Progenitor cell of endocrine pancreas (in vitro differentiated cells): ENCODE measurements at regions not wholly inside any gene's neighbourhood (a gene's known extent, or its start where the extent isn't known, plus 50 kb on each side); places are given as distances from the start of the nearest gene placed in this dataset.
A peak's percentile ranks its signal among the peaks of the same experiment; 100 is the strongest.

Source experiments
- DNase-seq: peaks from one replicate; pipeline ENCODE4 v3.0.0; 2021; ENCODE audit warnings: low spot score; ENCODE audit not compliant: unreplicated experiment
- H3K27ac Mint-ChIP-seq: 2 replicates; pipeline ENCODE4 v1.8.0; 2021; ENCODE audit warnings: mild to moderate bottlenecking, moderate library complexity, mixed read lengths
- H3K27me3 Mint-ChIP-seq: 2 replicates; pipeline ENCODE4 v1.8.0; 2021; ENCODE audit warnings: mixed read lengths
- H3K36me3 Mint-ChIP-seq: 2 replicates; pipeline ENCODE4 v1.8.0; 2022; ENCODE audit warnings: mixed read lengths; ENCODE audit not compliant: insufficient read depth
- H3K4me1 Mint-ChIP-seq: 2 replicates; pipeline ENCODE4 v1.8.0; 2021; ENCODE audit warnings: low read depth, mixed read lengths
- H3K4me3 Mint-ChIP-seq: 2 replicates; pipeline ENCODE4 v1.8.0; 2021; ENCODE audit warnings: low read depth, mild to moderate bottlenecking, moderate library complexity, mixed read lengths
- H3K9me3 Mint-ChIP-seq: 2 replicates; pipeline ENCODE4 v1.8.0; 2021; ENCODE audit warnings: low read depth, mixed read lengths
- CTCF ChIP-seq: fragments of 200-600 bp; sonication (generic); IDR thresholded peaks from one replicate; pipeline ENCODE4 v1.5.0; 2021; ENCODE audit warnings: antibody characterized with exemption, mild to moderate bottlenecking; ENCODE audit not compliant: unreplicated experiment

- TF ChIP-seq CTCF: no peak
- no peaks in the 10 kb centered on the region for H3K27me3 Mint-ChIP-seq
- DNase-seq: no peak
- no peak overlapping the region for H3K4me3 Mint-ChIP-seq
- H3K4me1 Mint-ChIP-seq: no peaks in the 10 kb centered on the region
- no peaks in the 10 kb centered on the region for H3K36me3 Mint-ChIP-seq
- no peak overlapping the region for H3K27ac Mint-ChIP-seq
- H3K9me3 Mint-ChIP-seq: no peaks in the 10 kb centered on the region
These were observed 288.7 kb upstream of the FLRT2 start for GRCh38 chr14:85241022-85241855.

GRCh38 chr14:85242666-85243065, 287.3 kb upstream of the FLRT2 start:
- Mint-ChIP-seq H3K4me3 (no peak overlapping the region), H3K36me3 (no peaks in the 10 kb centered on the region)

DNA sequence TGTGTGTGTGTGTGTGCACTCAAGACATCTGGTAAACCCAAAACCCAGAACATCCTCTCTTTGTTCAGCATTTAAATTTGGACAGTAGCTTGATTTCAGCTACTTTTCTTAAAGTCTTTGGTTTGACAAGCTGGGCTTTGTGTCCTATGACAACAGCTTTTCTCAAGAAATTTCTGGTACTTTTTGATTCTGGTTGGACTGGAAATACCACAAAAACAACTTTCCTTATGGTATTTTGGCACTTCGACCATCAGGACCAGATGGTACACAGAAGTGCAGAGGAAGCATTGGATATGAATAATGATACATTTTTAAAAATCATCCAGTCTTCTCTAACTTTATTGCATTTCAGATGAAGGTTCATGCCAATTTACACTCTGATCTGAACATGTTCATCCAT, 286.6 kb upstream of the FLRT2 start:
- TF ChIP-seq CTCF: no peak
- Mint-ChIP-seq H3K4me3 (no peak overlapping the region), H3K27ac (no peak overlapping the region), H3K4me1 (no peaks in the 10 kb centered on the region), H3K9me3 (peaks cover 3% of the 10 kb centered on the region), H3K27me3 (no peaks in the 10 kb centered on the region), H3K36me3 (no peaks in the 10 kb centered on the region)
- DNase-seq: no peak

More at GRCh38 chr14:85242666-85243065, 287.3 kb upstream of the FLRT2 start:
- no peak overlapping the region for H3K27ac Mint-ChIP-seq
- no peaks in the 10 kb centered on the region for H3K4me1 Mint-ChIP-seq
- DNase-seq: no peak
- no peaks in the 10 kb centered on the region for H3K9me3 Mint-ChIP-seq
- TF ChIP-seq CTCF: no peak
- H3K27me3 Mint-ChIP-seq: no peaks in the 10 kb centered on the region

- no peak overlapping the region for H3K27ac Mint-ChIP-seq
- TF ChIP-seq CTCF: no peak
- no peaks in the 10 kb centered on the region for H3K36me3 Mint-ChIP-seq
- no peak overlapping the region for H3K4me3 Mint-ChIP-seq
- H3K27me3 Mint-ChIP-seq: no peaks in the 10 kb centered on the region
- peaks cover 3% of the 10 kb centered on the region for H3K9me3 Mint-ChIP-seq
- H3K4me1 Mint-ChIP-seq: peaks cover 17% of the 10 kb centered on the region
- no peak for DNase-seq
These were observed 282.9 kb upstream of the FLRT2 start for GRCh38 chr14:85247071-85247470.

- H3K27ac Mint-ChIP-seq: peak overlapping the region; percentile 7
These were observed 280.9 kb upstream of the FLRT2 start for GRCh38 chr14:85248881-85249635.

More at GRCh38 chr14:85248881-85249635, 280.9 kb upstream of the FLRT2 start:
- Mint-ChIP-seq H3K36me3 (no peaks in the 10 kb centered on the region), H3K4me3 (no peak overlapping the region), H3K9me3 (peaks cover 3% of the 10 kb centered on the region), H3K27me3 (no peaks in the 10 kb centered on the region), H3K4me1 (peaks cover 17% of the 10 kb centered on the region)
- DNase-seq: no peak
- no peak for TF ChIP-seq CTCF
